BE2C (cell line): ENCODE measurements at regions not wholly inside any gene's neighbourhood (a gene's known extent, or its start where the extent isn't known, plus 50 kb on each side); places are given as distances from the start of the nearest gene placed in this dataset.
"Not testable (repeated sequence)": the region's sequence is repeated elsewhere in the genome, so short reads cannot be mapped to it uniquely, and the experiment has no call there.

Experiments used
- DNase-seq: peaks from one replicate; pipeline ENCODE4 v3.0.0-alpha.2; 2020
- H3K27me3 ChIP-seq: fragments of 250-450 bp; sonication (Bioruptor Pico); 2 replicates; pipeline ENCODE4 v1.5.1; 2020; ENCODE audit warnings: mild to moderate bottlenecking
- H3K36me3 ChIP-seq: fragments of 250-450 bp; sonication (Bioruptor Pico); 2 replicates; pipeline ENCODE4 v1.5.1; 2020; ENCODE audit warnings: mild to moderate bottlenecking
- H3K4me1 ChIP-seq: fragments of 250-450 bp; sonication (Bioruptor Pico); 2 replicates; pipeline ENCODE4 v1.5.1; 2020
- H3K4me3 ChIP-seq: 2 replicates; pipeline ENCODE4 v1.5.1; 2011; ENCODE audit warnings: low read depth, low read length
- H3K9me3 ChIP-seq: fragments of 250-450 bp; sonication (Bioruptor Pico); 2 replicates; pipeline ENCODE4 v1.5.1; 2020
- TF ChIP-seq, protein P1 (sequence below): IDR thresholded peaks from 2 replicates; pipeline ENCODE4 v1.5.1; 2012; ENCODE audit warnings: mild to moderate bottlenecking, low read depth, low read length

DNA sequence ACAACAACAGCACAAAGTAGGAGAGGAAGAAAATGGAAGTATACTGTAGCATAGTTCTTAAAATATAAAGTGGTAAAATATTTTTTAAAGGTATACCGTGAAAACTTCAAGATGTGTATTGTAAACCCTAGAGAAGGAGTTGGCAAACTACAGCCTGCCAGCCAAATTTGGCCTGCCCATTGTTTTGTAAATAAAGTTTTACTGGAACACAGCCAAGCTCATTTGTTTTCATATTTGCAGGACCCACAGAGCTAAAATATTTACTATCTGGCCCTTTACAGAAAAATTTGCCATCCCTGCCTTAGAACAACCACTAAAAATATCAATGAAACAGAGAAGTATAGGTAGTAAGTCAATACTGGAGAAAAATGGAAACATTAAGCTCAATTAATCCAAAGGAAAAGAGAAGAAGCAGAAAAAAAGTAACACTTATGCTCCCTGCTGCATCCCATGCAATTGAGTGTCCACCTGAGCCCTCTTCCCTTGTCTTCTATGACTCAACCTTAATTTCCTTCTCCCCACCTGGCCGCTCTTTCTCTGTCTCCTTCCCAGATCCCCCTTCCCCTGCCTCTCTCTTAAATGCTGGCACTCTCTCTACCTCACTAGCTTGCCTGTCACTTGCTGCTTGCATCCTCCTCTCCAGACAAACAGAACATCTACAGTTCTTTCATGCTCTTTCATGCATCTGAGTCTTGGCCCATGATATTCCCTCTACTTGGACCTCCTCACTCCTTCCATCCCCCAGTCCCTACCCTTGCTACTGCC lies 50.6 kb upstream of the FER start:
- no peak for DNase-seq
- H3K4me3 ChIP-seq: no peak overlapping the region

GRCh38 chr5:108696407-108696806 lies 51.3 kb upstream of the FER start:
- DNase-seq: no peak
- TF ChIP-seq, protein P1, sequence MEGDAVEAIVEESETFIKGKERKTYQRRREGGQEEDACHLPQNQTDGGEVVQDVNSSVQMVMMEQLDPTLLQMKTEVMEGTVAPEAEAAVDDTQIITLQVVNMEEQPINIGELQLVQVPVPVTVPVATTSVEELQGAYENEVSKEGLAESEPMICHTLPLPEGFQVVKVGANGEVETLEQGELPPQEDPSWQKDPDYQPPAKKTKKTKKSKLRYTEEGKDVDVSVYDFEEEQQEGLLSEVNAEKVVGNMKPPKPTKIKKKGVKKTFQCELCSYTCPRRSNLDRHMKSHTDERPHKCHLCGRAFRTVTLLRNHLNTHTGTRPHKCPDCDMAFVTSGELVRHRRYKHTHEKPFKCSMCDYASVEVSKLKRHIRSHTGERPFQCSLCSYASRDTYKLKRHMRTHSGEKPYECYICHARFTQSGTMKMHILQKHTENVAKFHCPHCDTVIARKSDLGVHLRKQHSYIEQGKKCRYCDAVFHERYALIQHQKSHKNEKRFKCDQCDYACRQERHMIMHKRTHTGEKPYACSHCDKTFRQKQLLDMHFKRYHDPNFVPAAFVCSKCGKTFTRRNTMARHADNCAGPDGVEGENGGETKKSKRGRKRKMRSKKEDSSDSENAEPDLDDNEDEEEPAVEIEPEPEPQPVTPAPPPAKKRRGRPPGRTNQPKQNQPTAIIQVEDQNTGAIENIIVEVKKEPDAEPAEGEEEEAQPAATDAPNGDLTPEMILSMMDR: no peak
- no peaks in the 10 kb centered on the region for H3K9me3 ChIP-seq
- H3K4me3 ChIP-seq: no peak overlapping the region
- H3K27me3 ChIP-seq: no peaks in the 10 kb centered on the region
- peaks cover 5% of the 10 kb centered on the region; the same call in 1 of the 2 replicates for H3K4me1 ChIP-seq
- H3K36me3 ChIP-seq: no peaks in the 10 kb centered on the region

More for the DNA sequence above, 50.6 kb upstream of the FER start:
- H3K4me1 ChIP-seq: peaks cover 5% of the 10 kb centered on the region; the same call in 1 of the 2 replicates
- no peaks in the 10 kb centered on the region for H3K36me3 ChIP-seq
- H3K9me3 ChIP-seq: no peaks in the 10 kb centered on the region
- no peaks in the 10 kb centered on the region for H3K27me3 ChIP-seq
- TF ChIP-seq, protein P1: no peak

DNA sequence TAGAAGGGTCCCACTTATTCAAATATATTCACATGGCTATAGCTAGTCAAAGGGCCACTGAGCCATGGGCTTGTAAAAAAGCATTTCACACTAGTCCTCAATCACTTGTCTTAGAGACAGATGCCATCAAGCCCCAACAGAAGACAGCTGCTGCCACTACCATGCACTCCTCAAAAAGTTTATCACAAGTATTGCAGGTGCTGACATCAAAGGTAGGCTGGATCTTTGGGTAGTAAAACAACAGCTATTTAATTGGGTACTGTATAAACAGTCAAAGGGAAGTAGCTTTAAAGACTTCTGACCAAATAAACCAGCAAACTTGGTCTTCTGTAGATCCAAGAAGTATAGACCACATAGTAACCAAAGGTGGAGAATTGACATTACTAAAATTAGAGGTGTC lies 59.2 kb upstream of the FER start:
- TF ChIP-seq, protein P1: no peak
- no peaks in the 10 kb centered on the region for H3K27me3 ChIP-seq

DNA sequence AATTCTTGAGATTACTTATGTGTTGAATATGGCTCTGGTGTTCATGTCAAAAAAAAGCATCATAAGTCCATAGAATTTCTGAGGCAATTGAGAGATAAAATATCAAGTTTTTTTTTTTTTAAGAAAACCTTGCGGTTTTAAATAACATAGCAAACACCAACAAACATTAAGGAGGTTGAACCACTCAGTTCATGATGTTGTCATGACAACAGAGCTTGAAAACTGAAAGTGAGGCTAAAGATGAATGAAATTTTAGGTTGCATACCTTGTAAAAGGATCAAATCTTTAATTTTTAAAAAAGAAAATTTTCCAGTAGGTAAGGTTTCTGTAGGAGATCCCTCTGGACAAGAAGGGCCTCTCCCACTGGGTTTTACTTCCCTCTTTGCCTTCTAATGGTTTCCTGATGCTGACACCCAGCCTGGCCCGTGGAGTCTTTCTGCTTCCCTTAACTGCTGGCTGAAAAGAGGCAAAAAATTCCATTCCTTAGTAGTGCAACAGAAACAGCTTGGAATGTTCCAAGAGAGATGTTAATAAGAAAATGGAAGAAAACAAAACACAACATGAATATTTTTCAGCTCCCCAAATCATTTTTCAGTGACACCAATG lies 60.0 kb upstream of the FER start:
- no peaks in the 10 kb centered on the region for H3K9me3 ChIP-seq
- no peak for DNase-seq
- H3K36me3 ChIP-seq: no peaks in the 10 kb centered on the region
- no peaks in the 10 kb centered on the region for H3K27me3 ChIP-seq
- TF ChIP-seq, protein P1: no peak
- no peak overlapping the region for H3K4me3 ChIP-seq
- no peaks in the 10 kb centered on the region for H3K4me1 ChIP-seq

More for the DNA sequence above, 59.2 kb upstream of the FER start:
- no peaks in the 10 kb centered on the region for H3K4me1 ChIP-seq
- H3K4me3 ChIP-seq: no peak overlapping the region
- DNase-seq: no peak
- H3K9me3 ChIP-seq: no peaks in the 10 kb centered on the region
- no peaks in the 10 kb centered on the region for H3K36me3 ChIP-seq

- TF ChIP-seq, protein P1: no peak
- H3K4me1 ChIP-seq: no peaks in the 10 kb centered on the region
- DNase-seq: no peak
Measured at GRCh38 chr5:108686676-108687075, 61.0 kb upstream of the FER start.

DNA sequence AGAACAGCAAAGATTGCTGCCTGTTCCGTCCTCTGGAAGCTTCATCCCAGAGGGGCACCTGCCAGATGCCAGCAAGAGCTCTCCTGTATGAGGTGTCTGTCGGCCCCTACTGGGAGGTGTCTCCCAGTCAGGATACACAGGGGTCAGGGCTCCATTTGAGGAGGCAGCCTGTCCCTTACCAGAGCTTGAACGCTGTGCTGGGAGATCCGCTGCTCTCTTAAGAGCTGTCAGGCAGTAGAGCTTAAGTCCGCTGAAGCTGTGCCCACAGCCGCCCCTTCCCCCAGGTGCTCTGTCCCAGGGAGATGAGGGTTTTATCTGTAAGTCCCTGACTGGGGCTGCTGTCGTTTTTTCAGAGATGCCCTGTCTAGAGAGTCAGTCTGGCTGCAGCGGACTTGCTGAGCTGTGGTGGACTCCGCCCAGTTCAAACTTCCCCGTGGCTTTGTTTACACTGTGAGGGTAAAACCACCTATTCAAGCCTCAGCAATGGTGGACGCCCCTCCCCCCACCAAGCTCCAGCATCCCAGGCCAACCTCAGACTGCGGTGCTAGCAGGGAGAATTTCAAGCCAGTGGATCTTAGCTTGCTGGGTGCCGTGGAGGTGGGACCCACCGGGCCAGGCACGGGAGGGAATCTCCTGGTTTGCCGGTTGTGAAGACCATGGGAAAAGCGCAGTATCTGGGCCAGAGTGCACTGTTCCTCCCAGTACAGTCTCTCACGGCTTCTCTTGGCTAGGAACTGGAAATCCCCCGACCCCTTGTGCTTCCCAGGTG lies 62.1 kb upstream of the FER start:
- H3K9me3 ChIP-seq, H3K27me3 ChIP-seq, H3K4me1 ChIP-seq, H3K36me3 ChIP-seq, H3K4me3 ChIP-seq, DNase-seq: not testable (repeated sequence)

More at GRCh38 chr5:108686676-108687075, 61.0 kb upstream of the FER start:
- Histone ChIP-seq H3K9me3 (no peaks in the 10 kb centered on the region), H3K36me3 (no peaks in the 10 kb centered on the region), H3K4me3 (no peak overlapping the region), H3K27me3 (no peaks in the 10 kb centered on the region)
